ENCODE measurements at regions not wholly inside any gene's neighbourhood (a gene's known extent, or its start where the extent isn't known, plus 50 kb on each side); places are given as distances from the start of the nearest gene placed in this dataset.

DNA sequence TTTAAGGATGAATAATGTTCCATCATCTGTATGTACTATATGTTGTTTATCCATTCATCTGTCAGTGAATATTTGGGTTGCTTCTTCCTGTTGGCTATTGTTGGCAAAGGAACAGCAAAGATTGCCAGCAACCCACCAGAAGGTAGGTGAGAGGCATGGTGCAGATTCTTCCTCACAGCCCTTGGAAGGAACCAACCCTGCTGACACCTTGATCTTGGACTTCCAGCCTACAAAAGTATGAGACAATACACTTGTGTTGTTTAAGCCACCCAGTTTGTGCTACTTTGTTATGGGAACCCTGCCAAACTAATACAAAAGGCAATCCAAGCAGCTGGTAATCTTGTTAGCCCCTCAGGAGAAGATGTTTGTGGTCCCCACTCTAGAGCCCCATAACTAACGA lies 122.0 kb downstream of the CARTPT start:
- TF ChIP-seq, protein P1, sequence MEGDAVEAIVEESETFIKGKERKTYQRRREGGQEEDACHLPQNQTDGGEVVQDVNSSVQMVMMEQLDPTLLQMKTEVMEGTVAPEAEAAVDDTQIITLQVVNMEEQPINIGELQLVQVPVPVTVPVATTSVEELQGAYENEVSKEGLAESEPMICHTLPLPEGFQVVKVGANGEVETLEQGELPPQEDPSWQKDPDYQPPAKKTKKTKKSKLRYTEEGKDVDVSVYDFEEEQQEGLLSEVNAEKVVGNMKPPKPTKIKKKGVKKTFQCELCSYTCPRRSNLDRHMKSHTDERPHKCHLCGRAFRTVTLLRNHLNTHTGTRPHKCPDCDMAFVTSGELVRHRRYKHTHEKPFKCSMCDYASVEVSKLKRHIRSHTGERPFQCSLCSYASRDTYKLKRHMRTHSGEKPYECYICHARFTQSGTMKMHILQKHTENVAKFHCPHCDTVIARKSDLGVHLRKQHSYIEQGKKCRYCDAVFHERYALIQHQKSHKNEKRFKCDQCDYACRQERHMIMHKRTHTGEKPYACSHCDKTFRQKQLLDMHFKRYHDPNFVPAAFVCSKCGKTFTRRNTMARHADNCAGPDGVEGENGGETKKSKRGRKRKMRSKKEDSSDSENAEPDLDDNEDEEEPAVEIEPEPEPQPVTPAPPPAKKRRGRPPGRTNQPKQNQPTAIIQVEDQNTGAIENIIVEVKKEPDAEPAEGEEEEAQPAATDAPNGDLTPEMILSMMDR (IDR thresholded peaks at IDR 0.05; ENCODE audit: insufficient read depth, low read length, poor library complexity, severe bottlenecking) = no peak
- DNase-seq (ENCODE audit: extremely low read depth, insufficient read length) = no peak
- no peak overlapping the region for H3K4me3 ChIP-seq (replicated peaks; ENCODE audit: low read depth, low read length)
- no peaks in the 10 kb centered on the region for H3K36me3 ChIP-seq (ENCODE audit: control insufficient read depth, insufficient read depth, low read length)
- H3K27me3 ChIP-seq (replicated peaks; ENCODE audit: control insufficient read depth, insufficient read depth, low read length) = no peaks in the 10 kb centered on the region

DNA sequence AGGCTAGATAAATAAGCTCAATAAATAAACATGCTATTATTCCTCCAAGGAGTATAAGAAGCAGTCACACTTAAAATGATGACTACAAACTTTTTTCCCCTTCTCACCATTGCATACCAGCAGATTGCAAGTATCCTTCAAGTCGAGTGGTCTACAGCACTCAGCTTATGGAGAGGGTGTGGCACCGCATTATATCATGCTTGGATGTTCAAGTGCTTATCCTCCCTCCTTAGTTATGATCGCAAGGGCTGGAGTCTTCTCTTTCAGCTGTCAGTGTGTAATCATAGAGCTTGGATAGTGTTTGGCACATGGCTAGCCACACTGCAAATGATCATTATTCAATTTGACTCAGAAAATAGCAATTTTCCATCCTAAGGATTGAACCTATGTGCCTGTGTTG lies 124.0 kb downstream of the CARTPT start:
- TF ChIP-seq, protein P1 (IDR thresholded peaks at IDR 0.05; ENCODE audit: insufficient read depth, low read length, poor library complexity, severe bottlenecking) = no peak
- no peak overlapping the region for H3K4me3 ChIP-seq (replicated peaks; ENCODE audit: low read depth, low read length)
- H3K27me3 ChIP-seq (replicated peaks; ENCODE audit: control insufficient read depth, insufficient read depth, low read length) = no peaks in the 10 kb centered on the region
- no peak for DNase-seq (ENCODE audit: extremely low read depth, insufficient read length)
- H3K36me3 ChIP-seq (ENCODE audit: control insufficient read depth, insufficient read depth, low read length) = no peaks in the 10 kb centered on the region

DNA sequence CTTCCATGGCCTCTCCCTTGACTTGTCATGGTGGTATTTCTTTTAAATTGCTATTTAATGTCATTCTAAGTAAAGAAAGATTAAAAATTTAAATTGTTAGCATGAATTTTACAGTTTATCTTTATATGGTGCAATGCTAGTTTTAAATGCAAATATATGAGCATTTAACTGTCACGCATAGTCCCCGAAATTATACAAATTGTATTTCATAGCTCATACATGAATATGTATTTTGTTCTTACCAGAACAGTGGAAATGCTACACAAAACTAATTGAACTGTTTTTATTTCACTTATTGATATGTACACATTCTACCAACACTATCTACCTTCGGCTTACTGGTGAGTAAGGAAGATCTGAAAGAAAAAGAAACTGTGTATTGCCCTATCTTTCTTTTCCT lies 125.8 kb downstream of the CARTPT start:
- H3K36me3 ChIP-seq (ENCODE audit: control insufficient read depth, insufficient read depth, low read length) = no peaks in the 10 kb centered on the region
- no peak overlapping the region for H3K4me3 ChIP-seq (replicated peaks; ENCODE audit: low read depth, low read length)
- H3K27me3 ChIP-seq (replicated peaks; ENCODE audit: control insufficient read depth, insufficient read depth, low read length) = no peaks in the 10 kb centered on the region
- DNase-seq (ENCODE audit: extremely low read depth, insufficient read length) = no peak
- TF ChIP-seq, protein P1 (IDR thresholded peaks at IDR 0.05; ENCODE audit: insufficient read depth, low read length, poor library complexity, severe bottlenecking) = no peak

DNA sequence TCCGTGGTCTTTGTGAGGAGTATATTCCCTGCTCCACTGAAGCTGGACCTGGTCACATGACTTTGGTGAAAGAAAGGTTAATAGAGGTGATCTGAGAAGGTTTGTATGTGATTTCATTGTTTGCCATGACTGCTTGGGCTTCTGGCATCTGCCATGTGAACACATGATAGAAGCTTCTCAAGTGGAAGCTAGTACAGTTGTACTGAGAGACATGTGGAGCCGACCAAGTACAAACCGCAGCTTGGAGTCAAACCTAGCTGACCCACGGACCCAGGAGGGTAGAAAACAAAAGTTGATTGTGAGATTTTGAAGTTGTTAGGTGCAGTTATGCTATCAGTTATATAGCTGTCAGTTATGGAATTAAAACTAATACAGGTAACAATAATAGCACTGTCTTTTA lies 140.4 kb downstream of the CARTPT start:
- Histone ChIP-seq H3K36me3 (ENCODE audit: control insufficient read depth, insufficient read depth, low read length) (no peaks in the 10 kb centered on the region), H3K4me3 (replicated peaks; ENCODE audit: low read depth, low read length) (no peak overlapping the region), H3K27me3 (replicated peaks; ENCODE audit: control insufficient read depth, insufficient read depth, low read length) (no peaks in the 10 kb centered on the region; the same call in 1 of the 2 replicates)
- TF ChIP-seq, protein P1 (IDR thresholded peaks at IDR 0.05; ENCODE audit: insufficient read depth, low read length, poor library complexity, severe bottlenecking) = no peak
- no peak for DNase-seq (ENCODE audit: extremely low read depth, insufficient read length)

DNA sequence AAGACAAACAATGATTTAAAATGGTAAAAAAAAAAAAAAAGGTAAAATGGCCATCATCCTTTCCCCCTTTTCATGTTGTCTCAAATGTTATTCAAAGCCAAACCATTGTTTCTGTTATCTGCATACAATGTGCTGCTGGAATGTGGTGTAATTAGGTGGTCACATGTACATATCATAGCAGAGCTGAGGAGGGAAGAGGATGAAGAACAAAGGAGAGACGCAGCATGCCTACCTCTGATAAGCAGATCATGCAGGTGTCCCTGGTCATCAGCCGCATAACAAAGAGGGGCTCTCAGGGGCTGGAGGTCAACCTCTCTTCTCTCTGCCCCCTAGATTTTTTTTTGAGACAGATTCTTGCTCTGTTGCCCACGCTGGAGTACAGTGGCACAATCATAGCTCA lies 141.0 kb downstream of the CARTPT start:
- Histone ChIP-seq H3K4me3 (replicated peaks; ENCODE audit: low read depth, low read length) (no peak overlapping the region), H3K36me3 (ENCODE audit: control insufficient read depth, insufficient read depth, low read length) (no peaks in the 10 kb centered on the region), H3K27me3 (replicated peaks; ENCODE audit: control insufficient read depth, insufficient read depth, low read length) (no peaks in the 10 kb centered on the region; the same call in 1 of the 2 replicates)
- TF ChIP-seq, protein P1 (IDR thresholded peaks at IDR 0.05; ENCODE audit: insufficient read depth, low read length, poor library complexity, severe bottlenecking) = no peak
- DNase-seq (ENCODE audit: extremely low read depth, insufficient read length) = no peak

DNA sequence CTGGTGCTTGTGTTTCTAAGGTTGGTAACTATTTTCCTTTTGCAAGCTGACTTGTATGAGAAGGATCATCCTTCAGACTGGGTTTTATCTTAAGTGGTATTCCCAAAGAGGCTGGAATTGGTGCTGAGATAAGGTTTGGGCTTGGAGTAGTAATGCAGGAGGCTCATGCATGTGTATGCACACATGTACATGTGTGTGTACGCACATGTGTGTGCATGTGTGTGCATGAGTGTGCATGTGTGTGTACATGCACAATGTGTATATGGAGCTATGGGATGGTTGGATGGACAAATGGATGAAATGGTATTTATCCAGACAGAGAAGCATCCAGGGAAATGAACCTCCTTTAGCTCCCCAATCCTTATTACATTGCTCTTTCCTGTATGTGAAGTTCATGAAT lies 142.6 kb downstream of the CARTPT start:
- H3K36me3 ChIP-seq (ENCODE audit: control insufficient read depth, insufficient read depth, low read length) = no peaks in the 10 kb centered on the region

More for the DNA sequence above, 142.6 kb downstream of the CARTPT start:
- TF ChIP-seq, protein P1 (IDR thresholded peaks at IDR 0.05; ENCODE audit: insufficient read depth, low read length, poor library complexity, severe bottlenecking) = no peak
- Histone ChIP-seq H3K27me3 (replicated peaks; ENCODE audit: control insufficient read depth, insufficient read depth, low read length) (no peaks in the 10 kb centered on the region; the same call in 1 of the 2 replicates), H3K4me3 (replicated peaks; ENCODE audit: low read depth, low read length) (no peak overlapping the region)
- no peak for DNase-seq (ENCODE audit: extremely low read depth, insufficient read length)

All from GM06990 (cell line).